Gastrocnemius medialis (tissue), 4 donors: ENCODE measurements at regions not wholly inside any gene's neighbourhood (a gene's known extent, or its start where the extent isn't known, plus 50 kb on each side); places are given as distances from the start of the nearest gene placed in this dataset.

Experiments
- ATAC-seq, 2 donors: fragments of 150-250 bp; one replicate each; pipeline ENCODE4 v1.9.1; 2016
- DNase-seq, 2 donors: peaks; one replicate each; pipeline ENCODE4 v3.0.0-alpha.2; 2019
- H3K27ac ChIP-seq, 4 donors: fragments of 200-600 bp; sonication (generic); 1 replicate in 1 of 4; 2 replicates in 3 of 4; pipeline ENCODE4 v1.5.1; 2016 to 2018; ENCODE audit warnings: mild to moderate bottlenecking in 2 of 4, moderate library complexity in 1 of 4
- H3K27me3 ChIP-seq, 3 donors: fragments of 200-600 bp; sonication (generic) in 2 of 3; 1 replicate in 1 of 3; 2 replicates in 2 of 3; pipeline versions ENCODE4 v1.5.1 to v1.6.0; 2016 to 2019; ENCODE audit warnings: mild to moderate bottlenecking in 1 of 3, moderate library complexity in 1 of 3
- H3K36me3 ChIP-seq, 2 donors: fragments of 200-600 bp; sonication (generic) in 1 of 2; one replicate each; pipeline ENCODE4 v1.5.1; 2017 to 2018
- H3K4me1 ChIP-seq, 2 donors: fragments of 200-600 bp; sonication (generic) in 1 of 2; one replicate each; pipeline ENCODE4 v1.5.1; 2016 to 2017; ENCODE audit warnings: mild to moderate bottlenecking in 2 of 2
- H3K4me3 ChIP-seq, 4 donors: fragments of 200-600 bp; sonication (generic) in 3 of 4; 1 replicate in 1 of 4; 2 replicates in 3 of 4; pipeline ENCODE4 v1.5.1; 2016 to 2019; ENCODE audit warnings: mild to moderate bottlenecking in 2 of 4
- H3K9me3 ChIP-seq, 3 donors: fragments of 200-600 bp; sonication (generic) in 2 of 3; 1 replicate in 1 of 3; 2 replicates in 2 of 3; pipeline ENCODE4 v1.5.1; 2016 to 2019
- CTCF ChIP-seq, 5 experiments: fragments of 450-650 bp in 3 of 5; fragments of 200-600 bp in 2 of 5; sonication (generic) in 2 of 5; IDR thresholded peaks in 4 of 5; conservative IDR thresholded peaks in 1 of 5; 1 replicate in 4 of 5; 2 replicates in 1 of 5; pipeline ENCODE4 v1.5.1; 2016 to 2019; ENCODE audit warnings: antibody characterized with exemption in 5 of 5, mild to moderate bottlenecking in 3 of 5, moderate library complexity in 3 of 5
- POLR2A ChIP-seq, 2 donors: fragments of 450-650 bp; IDR thresholded peaks; one replicate each; pipeline ENCODE4 v1.6.1; 2017; ENCODE audit warnings: antibody characterized with exemption in 2 of 2, mild to moderate bottlenecking in 2 of 2, moderate library complexity in 2 of 2
- in situ Hi-C, 4 donors: fragments of 200-750 bp; cut with MboI; loops; one replicate each; pipeline versions ENCODE4 v1.15.0 to v1.8.0; 2017; ENCODE audit warnings: low sequenced_read_pairs in 4 of 4
- intact Hi-C: fragments of 100-400 bp; cut with DNase I; formaldehyde crosslinking; loops from one replicate; pipeline ENCODE4 v1.15.1; 2023; ENCODE audit warnings: low total_unique reads

GRCh38 chr3:111434941-111435622 lies 106.9 kb upstream of the CD96 start:
- DNase-seq = no peak
- H3K4me3 ChIP-seq = no peak overlapping the region
- no peaks in the 10 kb centered on the region for H3K9me3 ChIP-seq
- TF ChIP-seq CTCF (IDR thresholded peaks at IDR 0.05 in 4 of 5, conservative IDR thresholded peaks at IDR 0.05 in 1 of 5) (no peak), POLR2A (IDR thresholded peaks at IDR 0.05) (no peak)
- no peaks in the 10 kb centered on the region for H3K36me3 ChIP-seq
- in situ Hi-C loops (no loop called here), intact Hi-C loops (no loop called here)
- H3K4me1 ChIP-seq = no peaks in the 10 kb centered on the region
- ATAC-seq = no peak
- H3K27me3 ChIP-seq = no peaks in the 10 kb centered on the region
- no peak overlapping the region for H3K27ac ChIP-seq

- DNase-seq = no peak
- no peaks in the 10 kb centered on the region for H3K27me3 ChIP-seq
- H3K27ac ChIP-seq = no peak overlapping the region
- H3K4me1 ChIP-seq = no peaks in the 10 kb centered on the region
- no peaks in the 10 kb centered on the region for H3K9me3 ChIP-seq
- intact Hi-C loops = no loop called here
- in situ Hi-C loops = no loop called here
- H3K4me3 ChIP-seq = no peak overlapping the region
- no peaks in the 10 kb centered on the region for H3K36me3 ChIP-seq
- no peak for TF ChIP-seq POLR2A (IDR thresholded peaks at IDR 0.05)
- no peak for TF ChIP-seq CTCF (IDR thresholded peaks at IDR 0.05 in 4 of 5, conservative IDR thresholded peaks at IDR 0.05 in 1 of 5)
- ATAC-seq = no peak
Measured at GRCh38 chr3:111438283-111438682, 103.7 kb upstream of the CD96 start.

GRCh38 chr3:111454551-111454950 lies 87.4 kb upstream of the CD96 start:
- ATAC-seq (no peak), DNase-seq (no peak)
- H3K27me3 ChIP-seq = no peaks in the 10 kb centered on the region
- TF ChIP-seq POLR2A (IDR thresholded peaks at IDR 0.05) = no peak
- TF ChIP-seq CTCF (IDR thresholded peaks at IDR 0.05 in 4 of 5, conservative IDR thresholded peaks at IDR 0.05 in 1 of 5) = no peak
- H3K27ac ChIP-seq = no peak overlapping the region
- intact Hi-C loops (no loop called here), in situ Hi-C loops (no loop called here)
- H3K36me3 ChIP-seq = no peaks in the 10 kb centered on the region
- no peaks in the 10 kb centered on the region for H3K4me1 ChIP-seq
- H3K4me3 ChIP-seq = no peak overlapping the region
- no peaks in the 10 kb centered on the region for H3K9me3 ChIP-seq

- no peak for DNase-seq
- no peak for ATAC-seq
- no peaks in the 10 kb centered on the region for H3K36me3 ChIP-seq
- no peaks in the 10 kb centered on the region for H3K4me1 ChIP-seq
- in situ Hi-C loops (no loop called here), intact Hi-C loops (no loop called here)
- H3K9me3 ChIP-seq = no peaks in the 10 kb centered on the region
- no peaks in the 10 kb centered on the region for H3K27me3 ChIP-seq
- TF ChIP-seq POLR2A (IDR thresholded peaks at IDR 0.05) (no peak), CTCF (IDR thresholded peaks at IDR 0.05 in 4 of 5, conservative IDR thresholded peaks at IDR 0.05 in 1 of 5) (no peak)
- H3K4me3 ChIP-seq = no peak overlapping the region
- no peak overlapping the region for H3K27ac ChIP-seq
Measured at GRCh38 chr3:111465081-111465670, 76.8 kb upstream of the CD96 start.
